SK-N-MC (cell line): ENCODE measurements at regions not wholly inside any gene's neighbourhood (a gene's known extent, or its start where the extent isn't known, plus 50 kb on each side); places are given as distances from the start of the nearest gene placed in this dataset.

Experiments used
- EZH2 ChIP-seq: fragments of 200-600 bp; sonication (generic); IDR thresholded peaks from one replicate; pipeline ENCODE4 v1.6.1; 2017; ENCODE audit warnings: antibody characterized with exemption
- FOXP2 ChIP-seq: optimal IDR thresholded peaks from 2 replicates; pipeline ENCODE3; 2011; ENCODE audit warnings: mild to moderate bottlenecking, moderate library complexity; ENCODE audit not compliant: insufficient read depth; ENCODE audit errors: extremely low read length, control extremely low read depth
- POLR2AphosphoS5 ChIP-seq: IDR thresholded peaks from 2 replicates; pipeline ENCODE4 v1.6.1; 2012; ENCODE audit warnings: mild to moderate bottlenecking, low read depth, low read length, borderline replicate concordance

- TF ChIP-seq POLR2AphosphoS5: no peak
- no peak for TF ChIP-seq EZH2
- TF ChIP-seq FOXP2: no peak
Observed at GRCh38 chrX:1906028-1906427, 291.2 kb downstream of the ASMT start.
